ENCODE measurements at regions not wholly inside any gene's neighbourhood (a gene's known extent, or its start where the extent isn't known, plus 50 kb on each side); places are given as distances from the start of the nearest gene placed in this dataset.

DNA sequence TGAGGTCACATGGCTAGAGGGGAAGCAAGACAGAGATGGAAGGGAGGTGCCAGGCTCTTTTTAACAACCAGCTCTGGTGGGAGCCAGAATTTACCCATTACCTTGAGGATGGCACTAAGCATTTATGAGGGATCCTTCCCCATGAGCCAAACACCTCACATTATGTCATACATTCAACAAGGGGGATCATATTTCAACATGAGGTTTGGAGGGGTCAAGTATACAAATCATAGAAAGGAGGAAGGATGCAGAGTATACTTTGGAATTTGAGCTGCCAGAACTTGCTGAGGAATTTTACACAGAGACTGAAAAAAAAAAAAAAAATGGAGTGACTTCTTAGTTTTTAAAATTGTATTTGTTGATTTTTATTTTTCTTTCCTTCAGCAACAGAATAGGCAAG is 891.4 kb downstream of the CCDC85A start:
- Histone ChIP-seq H2AK5ac (ENCODE audit: insufficient read length, low read length) (no peak overlapping the region), H3K18ac (ENCODE audit: insufficient read length, low read depth, low read length) (no peak overlapping the region), H3K9ac (ENCODE audit: extremely low read depth, insufficient read length, low read length) (no peak overlapping the region), H2AFZ (ENCODE audit: low read length) (no peak overlapping the region), H3K14ac (ENCODE audit: insufficient read depth, low read length) (no peak overlapping the region), H3K4ac (ENCODE audit: low read depth, low read length) (no peak overlapping the region), H3T11ph (ENCODE audit: low read length) (no peak overlapping the region), H3K27me3 (ENCODE audit: insufficient read depth, low read length) (no peaks in the 10 kb centered on the region), H2BK15ac (ENCODE audit: low read depth, low read length) (no peak overlapping the region), H3K4me2 (ENCODE audit: insufficient read depth, insufficient read length, low read length) (no peak overlapping the region), H3K9me3 (ENCODE audit: control insufficient read depth, low read depth, low read length) (no peaks in the 10 kb centered on the region), H2BK5ac (ENCODE audit: insufficient read length, low read length) (no peak overlapping the region), H4K91ac (ENCODE audit: insufficient read length, low read depth, low read length) (no peak overlapping the region), H4K8ac (replicated peaks; ENCODE audit: insufficient read length, low read depth, low read length) (no peak overlapping the region), H2BK20ac (ENCODE audit: low read depth, low read length, poor library complexity, severe bottlenecking) (no peak overlapping the region), H4K20me1 (ENCODE audit: control insufficient read depth, insufficient read depth, insufficient read length) (no peaks in the 10 kb centered on the region), H3K56ac (ENCODE audit: insufficient read length, low read depth, low read length) (no peak overlapping the region), H3K27ac (ENCODE audit: insufficient read length, low read depth, low read length) (no peak overlapping the region), H3K4me1 (ENCODE audit: insufficient read depth, low read length) (no peaks in the 10 kb centered on the region), H2BK12ac (ENCODE audit: insufficient read length, low read depth, low read length) (no peak overlapping the region), H2BK120ac (ENCODE audit: low read depth, low read length, poor library complexity, severe bottlenecking) (no peak overlapping the region), H4K5ac (ENCODE audit: insufficient read length, low read depth, low read length) (no peak overlapping the region), H3K79me1 (ENCODE audit: insufficient read depth, low read depth, low read length, poor library complexity, severe bottlenecking) (no peaks in the 10 kb centered on the region), H3K23me2 (ENCODE audit: insufficient read length, low read depth, low read length, poor library complexity, severe bottlenecking) (no peaks in the 10 kb centered on the region), H3K79me2 (ENCODE audit: insufficient read depth, low read length) (no peaks in the 10 kb centered on the region), H3K23ac (ENCODE audit: insufficient read length, low read depth, low read length) (no peak overlapping the region)
- Mint-ChIP-seq H3K4me3 (no peak overlapping the region), H3K9me3 (peaks cover 0 to 3% of the 10 kb centered on the region in 2 experiments; a peak in 1 of 5 replicates), H3K27me3 (ENCODE audit: low read depth) (no peaks in the 10 kb centered on the region), H3K27ac (no peak overlapping the region), H3K4me1 (no peaks in the 10 kb centered on the region), H3K36me3 (ENCODE audit: insufficient read depth in 1 of 3, low read depth in 3 of 3) (no peaks in the 10 kb centered on the region)
- DNase-seq: no peak
- TF ChIP-seq, protein P1, sequence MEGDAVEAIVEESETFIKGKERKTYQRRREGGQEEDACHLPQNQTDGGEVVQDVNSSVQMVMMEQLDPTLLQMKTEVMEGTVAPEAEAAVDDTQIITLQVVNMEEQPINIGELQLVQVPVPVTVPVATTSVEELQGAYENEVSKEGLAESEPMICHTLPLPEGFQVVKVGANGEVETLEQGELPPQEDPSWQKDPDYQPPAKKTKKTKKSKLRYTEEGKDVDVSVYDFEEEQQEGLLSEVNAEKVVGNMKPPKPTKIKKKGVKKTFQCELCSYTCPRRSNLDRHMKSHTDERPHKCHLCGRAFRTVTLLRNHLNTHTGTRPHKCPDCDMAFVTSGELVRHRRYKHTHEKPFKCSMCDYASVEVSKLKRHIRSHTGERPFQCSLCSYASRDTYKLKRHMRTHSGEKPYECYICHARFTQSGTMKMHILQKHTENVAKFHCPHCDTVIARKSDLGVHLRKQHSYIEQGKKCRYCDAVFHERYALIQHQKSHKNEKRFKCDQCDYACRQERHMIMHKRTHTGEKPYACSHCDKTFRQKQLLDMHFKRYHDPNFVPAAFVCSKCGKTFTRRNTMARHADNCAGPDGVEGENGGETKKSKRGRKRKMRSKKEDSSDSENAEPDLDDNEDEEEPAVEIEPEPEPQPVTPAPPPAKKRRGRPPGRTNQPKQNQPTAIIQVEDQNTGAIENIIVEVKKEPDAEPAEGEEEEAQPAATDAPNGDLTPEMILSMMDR (conservative IDR thresholded peaks at IDR 0.05): no peak

All from H9 (cell line).